HepG2 (cell line): ENCODE measurements at regions not wholly inside any gene's neighbourhood (a gene's known extent, or its start where the extent isn't known, plus 50 kb on each side); places are given as distances from the start of the nearest gene placed in this dataset.
A peak's percentile ranks its signal among the peaks of the same experiment; 100 is the strongest.

ENCODE experiments used
- ATAC-seq: fragments of 200-7000 bp; cut with Tn5 transposase; 3 replicates; pipeline ENCODE4 v1.9.1; 2020; ENCODE audit warnings: mild to moderate bottlenecking, moderate library complexity
- BruUV-seq: library from RNA; stranded (reverse); fragments of 400-500 nt; replicated peaks from 2 replicates; lab custom pipeline; 2021; lab: Mats Ljungman, UMichigan
- CTCF ChIA-PET: fragments of 300-600 bp; formaldehyde crosslinking; extraction: SDS; loops from one replicate; lab custom pipeline; 2021; ENCODE audit warnings: low total read pairs, inconsistent platforms, low intra/inter-chr PET ratio; lab: Yijun Ruan, JAX
- POLR2A ChIA-PET: fragments of 350-600 bp; sonication (Branson Sonifier 250); formaldehyde crosslinking; loops from one replicate; lab custom pipeline; 2020; ENCODE audit warnings: antibody characterized with exemption, inconsistent platforms; lab: Yijun Ruan, JAX
- DNase-seq: peaks from one replicate; pipeline ENCODE4 v3.0.0-alpha.2; 2015; ENCODE audit warnings: low spot score
- FAIRE-seq: peaks from 3 replicates; lab custom pipeline; 2011; peaks lifted over from hg19 to GRCh38; lab: Jason Lieb, UNC
- H2AFZ ChIP-seq: one replicate; pipeline ENCODE4 v1.6.1; 2011; ENCODE audit warnings: low read length, inconsistent platforms
- H3K27ac ChIP-seq: fragments of 300-600 bp; 3 replicates; pipeline ENCODE4 v1.8.0; 2011; ENCODE audit warnings: mixed run types, mild to moderate bottlenecking, mixed read lengths, low read length, inconsistent platforms; ENCODE audit not compliant: insufficient read depth; ENCODE audit errors: extremely low read length
- H3K27me3 ChIP-seq, 2 experiments: fragments of 200-600 bp in 1 of 2; 2 replicates in 1 of 2; 3 replicates in 1 of 2; pipeline versions ENCODE4 v1.6.0 to v1.8.0; 2011; ENCODE audit warnings: low read length in 2 of 2, mild to moderate bottlenecking in 2 of 2, moderate library complexity in 2 of 2, inconsistent platforms in 1 of 2; ENCODE audit not compliant: insufficient read depth in 2 of 2, control insufficient read depth in 1 of 2
- H3K36me3 ChIP-seq, 2 experiments: fragments of 200-600 bp in 1 of 2; replicated peaks in 1 of 2; 2 replicates in 1 of 2; 3 replicates in 1 of 2; pipeline versions ENCODE4 v1.5.1 to v1.8.0; 2011; ENCODE audit warnings: low read length in 2 of 2, inconsistent platforms in 1 of 2; ENCODE audit not compliant: insufficient read depth in 2 of 2, control insufficient read depth in 1 of 2
- H3K4me1 ChIP-seq: 2 replicates; pipeline ENCODE4 v1.5.1; 2012; ENCODE audit warnings: low read length, inconsistent platforms; ENCODE audit not compliant: insufficient read depth
- H3K4me2 ChIP-seq: 2 replicates; pipeline ENCODE4 v1.6.0; 2011; ENCODE audit warnings: low read depth, low read length, inconsistent platforms
- H3K4me3 ChIP-seq, 3 experiments: fragments of 200-600 bp in 1 of 3; sonication (generic), shearing (Covaris generic) in 1 of 3; replicated peaks in 1 of 3; 2 replicates each; pipeline ENCODE4 v1.5.1; 2011 to 2016; ENCODE audit warnings: low read length in 3 of 3, inconsistent platforms in 2 of 3, low read depth in 2 of 3, mild to moderate bottlenecking in 2 of 3, control low read depth in 1 of 3, mixed read lengths in 1 of 3; ENCODE audit not compliant: insufficient read depth in 1 of 3
- H3K79me2 ChIP-seq: one replicate; pipeline ENCODE4 v1.6.1; 2011; ENCODE audit warnings: low read length, inconsistent platforms; ENCODE audit not compliant: insufficient read depth
- H3K9ac ChIP-seq: 2 replicates; pipeline ENCODE4 v1.6.0; 2011; ENCODE audit warnings: mild to moderate bottlenecking, low read depth, low read length, inconsistent platforms; ENCODE audit not compliant: insufficient read depth
- H3K9me3 ChIP-seq: 2 replicates; pipeline ENCODE4 v1.5.1; 2012; ENCODE audit warnings: mild to moderate bottlenecking, low read length
- H4K20me1 ChIP-seq: 2 replicates; pipeline ENCODE4 v1.6.0; 2011; ENCODE audit warnings: inconsistent platforms, mild to moderate bottlenecking, low read length, moderate library complexity; ENCODE audit not compliant: insufficient read depth
- CSRNP2 ChIP-seq: sonication (generic); formaldehyde crosslinking; conservative IDR thresholded peaks from 2 replicates; pipeline ENCODE4 v1.8.0; 2022; ENCODE audit warnings: low read depth, missing genetic modification reagents
- GATAD1 ChIP-seq: IDR thresholded peaks from 2 replicates; pipeline ENCODE4 v1.6.1; 2016; ENCODE audit warnings: missing genetic modification reagents, missing compliant biosample characterization
- KDM4B ChIP-seq: sonication (generic); formaldehyde crosslinking; IDR thresholded peaks from 2 replicates; pipeline ENCODE4 v1.4.0; 2020; ENCODE audit warnings: missing genetic modification reagents
- MLLT10 ChIP-seq: sonication (generic); formaldehyde crosslinking; IDR thresholded peaks from 2 replicates; pipeline ENCODE4 v1.4.0; 2020; ENCODE audit warnings: missing genetic modification reagents
- NFIB ChIP-seq: sonication (generic); formaldehyde crosslinking; IDR thresholded peaks from 2 replicates; pipeline ENCODE4 v1.9.0; 2021; ENCODE audit warnings: missing genetic modification reagents, mild to moderate bottlenecking, borderline replicate concordance
- RFX3 ChIP-seq: IDR thresholded peaks from 2 replicates; pipeline ENCODE4 v1.6.1; 2016; ENCODE audit warnings: missing biosample characterization, missing genetic modification reagents
- ZFP37 ChIP-seq: sonication (generic); formaldehyde crosslinking; IDR thresholded peaks from 2 replicates; pipeline ENCODE4 v1.4.0; 2020; ENCODE audit warnings: missing genetic modification reagents, borderline replicate concordance
- ZKSCAN1 ChIP-seq: fragments of 150-350 bp; IDR thresholded peaks from 2 replicates; pipeline ENCODE4 v1.6.1; 2014; ENCODE audit warnings: low read length
- ZNF225 ChIP-seq: sonication (generic); formaldehyde crosslinking; IDR thresholded peaks from 2 replicates; pipeline ENCODE4 v1.4.0; 2020; ENCODE audit warnings: mild to moderate bottlenecking, missing genetic modification reagents
- ZNF24 ChIP-seq: fragments of 450-650 bp; IDR thresholded peaks from 2 replicates; pipeline ENCODE4 v1.6.1; 2017; ENCODE audit warnings: antibody characterized with exemption, mild to moderate bottlenecking
- ZNF335 ChIP-seq: sonication (generic); formaldehyde crosslinking; IDR thresholded peaks from 2 replicates; pipeline ENCODE4 v1.4.0; 2020; ENCODE audit warnings: missing genetic modification reagents
- in situ Hi-C: cut with HindIII; loops from 2 replicates; pipeline ENCODE4 v1.10.0; 2017; ENCODE audit warnings: low pct_unique_long_range_greater_than_20kb; ENCODE audit not compliant: extremely low pct_ligation_motif_present
- intact Hi-C: fragments of 100-400 bp; cut with micrococcal nuclease; formaldehyde crosslinking; loops from one replicate; pipeline ENCODE4 v1.10.0; 2022; ENCODE audit not compliant: unreplicated experiment
- TF ChIP-seq, protein P1 (sequence below), 2 experiments: IDR thresholded peaks; 2 replicates each; pipeline ENCODE4 v1.6.1; 2011 to 2012; ENCODE audit warnings: low read length in 2 of 2, borderline replicate concordance in 1 of 2, low read depth in 1 of 2, mild to moderate bottlenecking in 1 of 2, moderate library complexity in 1 of 2

GRCh38 chr2:75261923-75262322, 62.6 kb upstream of the TACR1 start:
- POLR2A ChIA-PET: no interaction called here
- no peaks in the 10 kb centered on the region for H3K79me2 ChIP-seq
- H3K4me2 ChIP-seq: no peak overlapping the region
- no peaks in the 10 kb centered on the region for H3K27me3 ChIP-seq
- no peaks in the 10 kb centered on the region for H3K36me3 ChIP-seq
- intact Hi-C loops: no loop called here
- H3K9ac ChIP-seq: no peak overlapping the region
- no peaks in the 10 kb centered on the region for H4K20me1 ChIP-seq
- peaks cover 22% of the 10 kb centered on the region for H3K9me3 ChIP-seq
- no peak overlapping the region for H3K4me3 ChIP-seq
- BruUV-seq: no TSS peak
- CTCF ChIA-PET: no interaction called here
- TF ChIP-seq, protein P1, sequence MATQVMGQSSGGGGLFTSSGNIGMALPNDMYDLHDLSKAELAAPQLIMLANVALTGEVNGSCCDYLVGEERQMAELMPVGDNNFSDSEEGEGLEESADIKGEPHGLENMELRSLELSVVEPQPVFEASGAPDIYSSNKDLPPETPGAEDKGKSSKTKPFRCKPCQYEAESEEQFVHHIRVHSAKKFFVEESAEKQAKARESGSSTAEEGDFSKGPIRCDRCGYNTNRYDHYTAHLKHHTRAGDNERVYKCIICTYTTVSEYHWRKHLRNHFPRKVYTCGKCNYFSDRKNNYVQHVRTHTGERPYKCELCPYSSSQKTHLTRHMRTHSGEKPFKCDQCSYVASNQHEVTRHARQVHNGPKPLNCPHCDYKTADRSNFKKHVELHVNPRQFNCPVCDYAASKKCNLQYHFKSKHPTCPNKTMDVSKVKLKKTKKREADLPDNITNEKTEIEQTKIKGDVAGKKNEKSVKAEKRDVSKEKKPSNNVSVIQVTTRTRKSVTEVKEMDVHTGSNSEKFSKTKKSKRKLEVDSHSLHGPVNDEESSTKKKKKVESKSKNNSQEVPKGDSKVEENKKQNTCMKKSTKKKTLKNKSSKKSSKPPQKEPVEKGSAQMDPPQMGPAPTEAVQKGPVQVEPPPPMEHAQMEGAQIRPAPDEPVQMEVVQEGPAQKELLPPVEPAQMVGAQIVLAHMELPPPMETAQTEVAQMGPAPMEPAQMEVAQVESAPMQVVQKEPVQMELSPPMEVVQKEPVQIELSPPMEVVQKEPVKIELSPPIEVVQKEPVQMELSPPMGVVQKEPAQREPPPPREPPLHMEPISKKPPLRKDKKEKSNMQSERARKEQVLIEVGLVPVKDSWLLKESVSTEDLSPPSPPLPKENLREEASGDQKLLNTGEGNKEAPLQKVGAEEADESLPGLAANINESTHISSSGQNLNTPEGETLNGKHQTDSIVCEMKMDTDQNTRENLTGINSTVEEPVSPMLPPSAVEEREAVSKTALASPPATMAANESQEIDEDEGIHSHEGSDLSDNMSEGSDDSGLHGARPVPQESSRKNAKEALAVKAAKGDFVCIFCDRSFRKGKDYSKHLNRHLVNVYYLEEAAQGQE (IDR thresholded peaks at IDR 0.05; ENCODE audit: borderline replicate concordance in 1 of 2, low read depth in 1 of 2, low read length in 2 of 2): peak in 1 of 2 experiments; percentile 79; a peak in 1 of 4 replicates
- no peak for TF ChIP-seq KDM4B (CRISPR knock-in tag)
- no peak for DNase-seq
- no peaks in the 10 kb centered on the region for H3K4me1 ChIP-seq
- in situ Hi-C loops: no loop called here
- no peak overlapping the region for H2AFZ ChIP-seq
- FAIRE-seq: no peak
- ATAC-seq: no peak
- H3K27ac ChIP-seq: no peak overlapping the region

GRCh38 chr2:75260946-75261345, 61.6 kb upstream of the TACR1 start:
- ChIA-PET CTCF (no interaction called here), POLR2A (no interaction called here)
- Histone ChIP-seq H3K4me3 (no peak overlapping the region), H3K79me2 (no peaks in the 10 kb centered on the region), H3K27ac (no peak overlapping the region), H3K4me1 (no peaks in the 10 kb centered on the region), H3K36me3 (no peaks in the 10 kb centered on the region), H3K27me3 (no peaks in the 10 kb centered on the region), H2AFZ (no peak overlapping the region), H3K9me3 (peaks cover 22% of the 10 kb centered on the region), H4K20me1 (no peaks in the 10 kb centered on the region), H3K9ac (no peak overlapping the region), H3K4me2 (no peak overlapping the region)
- no peak for DNase-seq
- in situ Hi-C loops: no loop called here
- ATAC-seq: no peak
- FAIRE-seq: no peak
- no TSS peak for BruUV-seq
- intact Hi-C loops: no loop called here
- TF ChIP-seq CSRNP2 (CRISPR knock-in tag) (no peak), RFX3 (CRISPR knock-in tag) (no peak), ZNF335 (CRISPR knock-in tag) (no peak), MLLT10 (CRISPR knock-in tag) (no peak), ZNF24 (no peak), ZNF225 (CRISPR knock-in tag) (no peak), GATAD1 (CRISPR knock-in tag) (no peak), ZKSCAN1 (no peak), ZFP37 (CRISPR knock-in tag) (no peak), NFIB (CRISPR knock-in tag) (no peak)
